Muscle of back (tissue), 3 donors: ENCODE measurements at regions not wholly inside any gene's neighbourhood (a gene's known extent, or its start where the extent isn't known, plus 50 kb on each side); places are given as distances from the start of the nearest gene placed in this dataset.
"Not testable (repeated sequence)": the region's sequence is repeated elsewhere in the genome, so short reads cannot be mapped to it uniquely, and the experiment has no call there.

Source experiments
- DNase-seq, 3 donors: peaks; one replicate each; pipeline versions ENCODE4 v3.0.0 to v3.0.0-alpha.2; 2013

- DNase-seq: no peak
Observed at GRCh38 chr6:103175056-103175455, 1684.7 kb downstream of the HACE1 start.

- no peak for DNase-seq
Observed at GRCh38 chr6:103167345-103168071, 1692.2 kb downstream of the HACE1 start.

- DNase-seq: no peak
Observed at GRCh38 chr6:103154779-103155572, 1704.7 kb downstream of the HACE1 start.

GRCh38 chr6:103153016-103153415 lies 1706.7 kb downstream of the HACE1 start:
- DNase-seq: no peak

- DNase-seq: no peak
Observed at GRCh38 chr6:103142902-103143301, 1716.8 kb downstream of the HACE1 start.

- DNase-seq: no peak
Observed at GRCh38 chr6:103140308-103141027, 1719.3 kb downstream of the HACE1 start.

GRCh38 chr6:103139377-103139776 lies 1720.3 kb downstream of the HACE1 start:
- no peak for DNase-seq

- no peak for DNase-seq
Observed at GRCh38 chr6:103124471-103124870, 1731.0 kb downstream of the GRIK2 start.

GRCh38 chr6:103122766-103123601 lies 1729.5 kb downstream of the GRIK2 start:
- DNase-seq: peak; percentile 3 to 24 (median 12)

- DNase-seq: no peak
Observed at GRCh38 chr6:103119056-103119455, 1725.5 kb downstream of the GRIK2 start.

- no peak for DNase-seq
Observed at GRCh38 chr6:103114582-103114981, 1721.1 kb downstream of the GRIK2 start.

GRCh38 chr6:103113416-103113815 lies 1719.9 kb downstream of the GRIK2 start:
- DNase-seq: no peak

GRCh38 chr6:103107985-103108384 lies 1714.5 kb downstream of the GRIK2 start:
- DNase-seq: peak in 1 of 3 donors; percentile 3

- DNase-seq: no peak
Observed at GRCh38 chr6:103105686-103106085, 1712.2 kb downstream of the GRIK2 start.

- no peak for DNase-seq
Observed at GRCh38 chr6:103101267-103101666, 1707.8 kb downstream of the GRIK2 start.

GRCh38 chr6:103092414-103092813 lies 1698.9 kb downstream of the GRIK2 start:
- DNase-seq: not testable (repeated sequence)

GRCh38 chr6:103085801-103086200 lies 1692.3 kb downstream of the GRIK2 start:
- DNase-seq: no peak

- no peak for DNase-seq
Observed at GRCh38 chr6:103081876-103082630, 1688.5 kb downstream of the GRIK2 start.

- no peak for DNase-seq
Observed at GRCh38 chr6:103081126-103081525, 1687.6 kb downstream of the GRIK2 start.

GRCh38 chr6:103080497-103080896 lies 1687.0 kb downstream of the GRIK2 start:
- DNase-seq: no peak

GRCh38 chr6:103079867-103080266 lies 1686.4 kb downstream of the GRIK2 start:
- no peak for DNase-seq
